ENCODE measurements at regions not wholly inside any gene's neighbourhood (a gene's known extent, or its start where the extent isn't known, plus 50 kb on each side); places are given as distances from the start of the nearest gene placed in this dataset.
"Not testable (repeated sequence)": the region's sequence is repeated elsewhere in the genome, so short reads cannot be mapped to it uniquely, and the experiment has no call there.

DNA sequence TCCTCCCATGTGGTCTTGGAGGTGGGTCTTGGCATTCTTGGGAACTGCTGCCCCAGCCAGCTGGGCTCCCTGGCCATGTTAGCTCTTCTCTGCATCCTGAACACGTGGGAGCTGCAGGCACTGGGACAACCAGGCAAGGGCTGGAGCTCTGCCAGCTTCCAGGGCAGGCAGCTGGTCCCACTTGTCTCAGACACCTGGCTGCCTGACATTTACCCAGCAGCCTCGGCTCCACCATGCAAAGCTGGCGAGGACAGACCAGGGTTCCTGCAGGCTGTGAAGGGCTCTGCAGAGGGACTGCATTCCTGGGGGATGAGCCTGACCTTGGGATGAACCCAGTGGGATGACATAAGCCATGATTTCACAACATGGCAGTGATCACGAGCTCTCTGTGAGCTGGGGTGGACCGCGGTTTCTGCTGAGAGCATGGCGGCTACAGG is 99.0 kb upstream of the TSHZ3 start:
- no peak for DNase-seq

DNA sequence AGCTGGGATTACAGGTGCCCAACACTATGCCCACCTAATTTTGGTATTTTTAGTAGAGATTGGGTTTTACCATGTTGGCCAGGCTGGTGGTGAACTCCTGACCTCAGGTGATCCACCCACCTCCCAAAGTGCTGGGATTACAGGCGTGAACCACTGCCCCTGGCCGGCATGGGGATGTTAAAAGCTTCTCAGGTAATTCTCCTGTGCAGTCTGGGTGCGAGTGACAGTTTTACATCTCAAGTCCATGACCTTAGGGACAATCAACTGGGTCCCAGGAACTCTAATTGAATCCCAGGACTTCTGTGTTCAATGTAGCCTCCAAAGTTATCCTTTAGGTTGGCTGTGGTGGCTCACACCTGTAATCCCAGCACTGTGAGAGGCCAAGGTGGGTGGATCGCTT is 100.1 kb upstream of the TSHZ3 start:
- no peak for DNase-seq

- no peak for DNase-seq
Observed at GRCh38 chr19:31450696-31451095, 101.5 kb upstream of the TSHZ3 start.

GRCh38 chr19:31451686-31452330 is 102.6 kb upstream of the TSHZ3 start:
- DNase-seq = no peak

- no peak for DNase-seq
Observed at GRCh38 chr19:31459430-31459829, 110.2 kb upstream of the TSHZ3 start.

DNA sequence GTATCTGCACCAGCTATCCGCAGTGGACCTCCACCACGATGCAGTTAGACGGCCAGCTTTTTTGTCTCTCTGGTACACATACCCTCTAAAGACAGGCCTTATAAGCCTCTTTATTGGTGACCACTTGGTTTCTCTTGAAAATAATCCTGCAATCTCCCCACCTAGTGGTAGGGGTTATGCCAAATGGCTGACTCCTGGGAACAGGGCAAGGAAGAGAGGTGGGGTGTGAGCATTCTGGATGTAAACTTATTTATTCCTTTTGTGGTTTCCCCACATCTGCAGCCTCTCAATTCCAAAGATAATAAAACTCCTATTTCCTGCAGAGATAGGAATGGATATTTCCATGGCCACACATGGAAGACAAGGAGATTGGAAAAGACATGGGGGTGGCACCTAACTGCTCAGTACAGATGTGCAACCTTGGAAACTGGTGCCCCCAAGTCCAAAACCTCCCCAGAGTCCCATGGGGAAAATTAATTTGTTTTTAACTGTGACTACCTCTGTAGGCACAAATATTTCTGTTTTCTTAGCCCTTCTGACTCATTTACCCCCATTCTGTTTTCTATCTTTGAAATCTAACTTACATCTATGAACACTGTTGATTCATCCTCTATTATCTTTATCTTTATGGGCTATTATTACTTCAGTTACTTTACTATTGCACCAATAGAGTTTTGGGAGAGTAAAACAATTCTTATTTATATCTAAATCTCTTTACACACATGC is 112.7 kb upstream of the TSHZ3 start:
- DNase-seq = no peak

- no peak for DNase-seq
Observed at GRCh38 chr19:31470229-31470939, 121.1 kb upstream of the TSHZ3 start.

DNA sequence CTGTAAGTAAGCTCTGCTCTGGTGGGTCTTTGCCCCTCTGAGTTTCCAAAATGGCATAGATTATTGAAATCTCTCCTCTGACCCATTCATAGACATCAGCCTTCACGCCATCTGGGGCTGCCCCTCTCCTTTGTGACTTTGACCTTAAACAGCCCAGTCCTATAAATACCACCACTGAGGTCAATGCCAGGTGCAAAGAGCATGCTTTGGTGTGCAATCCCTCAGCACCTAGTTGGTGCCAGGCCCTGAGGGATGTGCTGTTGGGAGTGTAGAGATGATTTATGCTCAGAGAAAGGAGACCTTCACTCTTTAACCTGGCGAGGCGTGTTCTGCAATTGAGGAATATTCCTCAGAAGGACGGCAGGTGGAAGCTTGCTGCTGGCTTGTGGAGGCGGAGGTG is 121.7 kb upstream of the TSHZ3 start:
- DNase-seq = no peak

DNA sequence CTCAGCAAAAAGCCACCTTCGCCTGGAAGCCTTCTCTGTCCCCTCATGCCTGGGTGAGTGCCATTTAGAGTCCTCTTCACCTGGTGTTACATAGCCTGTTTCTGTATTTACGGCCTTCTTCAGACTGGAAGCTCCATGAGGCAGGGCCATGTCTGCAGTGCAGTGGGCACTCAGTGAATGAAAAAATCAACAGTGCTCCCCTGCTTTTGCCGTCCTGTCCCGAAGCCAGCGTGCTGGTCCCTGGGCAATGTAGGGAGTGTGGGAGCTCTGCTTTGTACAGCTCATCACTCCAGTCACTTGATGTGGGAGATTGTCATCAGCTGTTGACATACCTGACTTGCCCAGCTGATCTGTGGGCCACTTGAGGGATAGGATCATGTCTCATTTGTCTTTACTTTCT is 129.0 kb upstream of the TSHZ3 start:
- DNase-seq = no peak

DNA sequence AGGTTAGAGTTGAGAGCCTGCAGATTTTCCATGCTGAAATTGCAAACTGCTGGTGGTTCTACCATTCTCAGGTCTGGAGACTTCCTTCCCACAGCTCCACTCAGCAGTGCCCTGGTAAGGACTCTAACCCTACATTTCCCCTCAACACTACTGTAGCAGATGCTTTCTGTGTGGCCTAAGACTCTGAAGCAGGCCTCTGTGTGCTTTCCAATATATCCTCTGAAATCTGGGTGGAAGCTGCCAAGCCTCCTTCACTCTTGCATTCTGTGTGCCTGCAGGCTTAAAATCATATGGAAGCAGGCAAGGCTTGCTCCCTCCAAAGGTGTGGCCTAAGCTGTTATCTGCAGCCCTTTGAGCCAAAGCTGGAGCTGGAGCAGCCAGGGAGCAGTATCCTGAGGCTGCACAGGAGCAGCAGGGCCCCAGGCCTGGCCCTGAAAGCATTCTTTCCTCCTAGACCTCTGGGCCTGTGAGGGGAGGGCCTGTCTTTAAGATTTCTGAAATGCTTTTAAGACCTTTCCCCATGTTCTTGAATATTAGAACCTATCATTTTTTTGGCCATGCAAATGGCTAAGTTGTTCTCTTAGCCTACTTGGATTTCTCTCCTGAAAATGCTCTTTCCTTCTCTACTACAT is 134.1 kb upstream of the TSHZ3 start:
- DNase-seq = no peak

DNA sequence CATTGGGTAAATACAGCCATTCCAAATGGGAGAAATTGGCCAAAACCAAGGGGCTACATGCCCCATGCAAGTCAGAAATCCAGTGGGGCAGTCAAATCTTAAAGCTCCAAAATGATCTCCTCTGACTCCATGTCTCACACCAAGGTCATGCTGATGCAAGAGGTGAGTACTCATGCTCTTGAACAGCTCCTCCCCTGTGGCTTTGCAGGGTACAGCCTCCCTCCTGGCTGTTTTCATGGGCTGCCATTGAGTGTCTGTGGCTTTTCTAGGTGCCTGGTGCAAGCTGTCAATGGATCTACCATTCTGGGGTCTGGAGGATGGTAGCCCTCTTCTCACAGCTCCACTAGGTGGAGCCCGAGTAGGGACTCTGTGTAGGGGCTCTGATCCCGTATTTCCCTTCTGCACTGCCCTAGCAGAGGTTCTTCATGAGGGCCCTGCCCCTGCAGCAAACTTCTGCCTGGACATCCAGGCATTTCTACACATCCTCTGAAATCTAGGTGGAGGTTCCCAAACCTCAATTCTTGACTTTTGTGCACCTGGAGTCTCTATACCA is 135.7 kb upstream of the TSHZ3 start:
- not testable (repeated sequence) for DNase-seq

DNA sequence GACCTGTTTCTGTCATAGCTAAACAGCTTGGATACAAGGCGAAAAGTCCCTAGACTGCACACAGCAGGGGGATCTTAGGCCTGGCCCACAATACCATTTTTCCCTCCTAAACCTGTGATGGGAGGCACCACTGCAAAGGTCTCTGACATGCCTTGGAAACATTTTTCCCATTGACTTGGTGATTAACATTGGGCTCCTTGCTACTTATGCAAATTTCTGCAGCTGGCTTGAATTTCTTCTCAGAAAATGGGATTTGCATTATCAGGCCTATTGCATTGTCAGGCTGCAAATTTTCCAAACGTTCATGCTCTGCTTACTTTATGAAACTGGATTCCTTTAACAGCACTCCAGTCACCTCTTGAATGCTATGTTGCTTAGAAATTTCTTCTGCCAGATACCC is 136.2 kb upstream of the TSHZ3 start:
- DNase-seq = no peak

DNA sequence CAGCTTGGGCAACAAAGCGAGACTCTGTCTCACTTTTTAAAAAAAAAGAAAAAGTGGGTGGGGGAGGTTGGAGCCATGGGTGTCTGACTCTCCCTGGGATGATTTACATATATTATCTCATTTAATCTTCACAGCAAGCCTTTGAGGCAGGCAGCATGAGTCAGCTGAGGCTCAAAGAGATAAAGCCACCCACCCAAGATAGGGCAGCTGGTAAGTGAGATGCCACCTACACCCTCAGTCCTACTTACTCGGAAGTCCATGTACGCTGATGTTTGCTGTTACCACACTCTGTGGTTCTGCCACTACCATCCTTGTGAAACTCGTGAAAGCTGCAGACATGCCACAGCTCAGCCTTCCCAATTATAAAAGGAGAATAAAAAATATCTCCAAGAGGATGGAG is 142.0 kb upstream of the TSHZ3 start:
- DNase-seq = no peak

- no peak for DNase-seq
Observed at GRCh38 chr19:31492050-31492449, 142.8 kb upstream of the TSHZ3 start.

DNA sequence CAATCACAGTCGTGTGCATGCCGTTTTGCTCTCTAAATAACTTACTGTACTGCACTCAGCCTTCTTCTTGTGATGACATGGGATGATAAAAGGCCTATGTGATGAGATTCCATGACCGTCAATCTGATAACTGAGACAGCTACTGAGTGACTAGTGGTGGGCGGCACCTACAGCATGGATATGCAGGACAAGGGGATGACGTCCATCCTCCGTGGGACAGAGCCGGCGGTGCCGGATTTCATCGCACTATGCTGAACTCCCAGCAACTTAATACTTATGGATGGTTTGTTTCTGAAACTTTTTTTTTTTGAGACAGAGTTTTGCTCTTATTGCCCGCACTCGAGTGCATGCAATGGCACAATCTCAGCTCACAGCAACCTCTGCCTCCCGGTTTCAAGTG is 146.8 kb upstream of the TSHZ3 start:
- no peak for DNase-seq

- DNase-seq = no peak
Observed at GRCh38 chr19:31497709-31498108, 148.5 kb upstream of the TSHZ3 start.

DNA sequence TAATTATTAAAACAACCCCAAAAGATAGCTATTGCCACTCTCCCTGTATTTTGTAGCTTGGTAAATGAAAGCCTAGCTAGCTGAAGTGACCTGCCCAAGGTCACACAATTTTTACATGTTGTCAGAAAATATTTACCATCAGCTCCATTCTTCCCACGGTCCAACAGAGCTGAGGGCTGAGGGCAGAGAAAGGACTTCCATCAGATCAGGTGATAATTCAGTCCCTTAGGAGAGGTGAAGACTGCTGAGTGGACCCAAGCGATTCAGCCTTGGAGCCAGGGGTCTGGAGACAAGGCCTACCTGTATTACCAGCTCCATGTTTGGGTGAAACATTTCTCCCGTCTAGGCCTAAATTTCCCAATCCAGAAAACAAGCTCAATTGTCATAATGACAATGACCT is 149.5 kb upstream of the TSHZ3 start:
- DNase-seq = no peak

GRCh38 chr19:31499281-31500196 is 150.3 kb upstream of the TSHZ3 start:
- no peak for DNase-seq

DNA sequence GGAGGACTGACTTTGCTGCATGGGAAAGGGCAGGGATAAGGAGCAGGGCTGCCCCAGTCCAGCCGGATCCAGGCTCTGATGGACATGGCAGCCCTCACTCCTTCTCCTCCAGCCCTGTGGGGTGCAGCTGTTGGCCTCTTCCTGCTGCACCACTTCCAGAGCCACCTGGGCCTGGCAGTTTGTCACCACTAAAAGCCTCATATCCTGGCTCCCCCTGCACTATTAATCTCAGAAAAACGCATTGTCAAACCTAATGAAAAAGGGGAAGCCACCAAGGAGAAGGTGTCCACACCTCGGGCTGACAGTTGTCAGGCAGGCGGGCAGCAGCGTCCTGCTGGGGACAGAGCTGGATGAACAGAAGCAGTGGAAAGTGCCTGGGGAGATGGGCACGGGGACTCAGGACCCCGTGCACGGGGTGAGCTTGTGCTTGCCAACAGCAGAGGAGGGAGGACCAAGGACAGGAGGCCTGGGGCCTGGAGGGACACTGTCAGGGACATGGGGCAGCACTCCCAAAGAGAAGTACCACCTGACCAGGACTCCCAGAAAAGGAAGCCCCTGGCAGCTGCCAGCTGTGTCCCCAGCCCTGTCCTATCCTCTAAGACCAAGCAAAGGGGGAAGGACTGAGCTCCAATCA is 151.1 kb upstream of the TSHZ3 start:
- DNase-seq = no peak

DNA sequence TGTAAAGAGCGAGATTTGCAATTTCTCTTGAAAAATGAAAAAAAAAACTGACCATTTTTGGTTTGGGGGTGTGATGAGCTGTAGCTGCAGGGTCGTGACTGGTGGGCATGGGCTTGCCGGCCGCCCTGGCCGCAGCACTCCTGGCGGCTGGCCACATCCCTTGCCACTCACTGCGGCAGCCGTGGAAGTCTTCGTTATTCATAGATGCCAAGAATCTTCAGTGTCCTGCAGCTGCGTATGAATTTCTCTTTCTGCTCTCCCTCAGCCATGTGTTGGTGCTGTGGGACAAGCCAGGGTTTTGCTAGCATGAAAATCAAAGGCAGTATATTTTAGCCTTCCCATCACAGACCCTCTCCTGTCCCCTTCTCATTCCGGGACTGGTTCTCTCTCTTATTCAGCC is 151.7 kb upstream of the TSHZ3 start:
- no peak for DNase-seq

DNA sequence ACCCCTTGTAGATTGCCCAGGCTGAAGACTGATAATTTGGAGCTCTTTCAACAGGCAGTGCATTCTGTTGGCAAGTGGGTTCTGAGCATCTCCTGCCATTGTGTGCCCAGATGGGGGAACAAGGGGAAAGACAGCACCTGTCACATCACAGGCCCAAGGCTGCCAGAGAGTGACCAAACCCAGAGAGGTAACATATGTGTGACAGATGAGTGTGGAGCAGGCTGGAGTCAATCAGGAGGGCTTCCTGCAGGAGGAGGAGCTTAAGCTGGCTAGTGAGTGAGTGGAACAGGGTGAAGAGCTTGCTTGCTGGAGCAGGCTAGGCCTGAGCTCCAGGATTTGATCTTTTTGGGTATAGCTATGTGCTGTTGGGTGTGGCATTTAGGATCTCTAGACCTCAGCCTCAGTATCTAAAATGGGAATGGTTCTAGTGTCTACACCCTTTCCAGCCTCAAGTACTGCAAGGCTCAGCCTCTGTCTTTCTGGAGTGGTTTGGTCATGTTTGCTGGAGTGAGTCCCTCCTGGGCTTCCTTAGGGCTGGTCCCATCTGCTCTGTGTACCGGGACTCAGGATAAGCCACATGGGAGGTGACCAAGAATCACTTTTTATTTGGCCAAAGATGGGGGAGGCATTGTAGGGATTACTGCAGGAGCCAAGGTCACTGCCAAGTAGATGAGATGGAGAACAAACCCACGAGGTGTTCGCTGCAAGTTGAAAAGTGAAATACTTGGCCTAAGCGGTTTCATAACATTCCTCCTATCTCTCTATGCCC is 152.4 kb upstream of the TSHZ3 start:
- no peak for DNase-seq
